Lower lobe of right lung (tissue), 2 donors: ENCODE measurements at regions not wholly inside any gene's neighbourhood (a gene's known extent, or its start where the extent isn't known, plus 50 kb on each side); places are given as distances from the start of the nearest gene placed in this dataset.

Experiments used
- ATAC-seq, 2 donors: fragments of 200-7000 bp; cut with Tn5 transposase; one replicate each; pipeline ENCODE4 v1.9.1; 2020 to 2022; ENCODE audit warnings: mild to moderate bottlenecking in 2 of 2, moderate library complexity in 2 of 2
- DNase-seq: peaks from one replicate; pipeline ENCODE4 v3.0.0-alpha.2; 2020
- H3K27ac ChIP-seq: fragments of 200-600 bp; one replicate; pipeline ENCODE4 v1.8.0; 2022
- H3K27me3 ChIP-seq: fragments of 200-600 bp; one replicate; pipeline ENCODE4 v1.8.0; 2022; ENCODE audit warnings: low read depth
- H3K36me3 ChIP-seq: fragments of 200-600 bp; one replicate; pipeline ENCODE4 v1.8.0; 2022; ENCODE audit warnings: mild to moderate bottlenecking
- H3K4me1 ChIP-seq: fragments of 200-600 bp; one replicate; pipeline ENCODE4 v1.8.0; 2022
- H3K4me3 ChIP-seq: fragments of 200-600 bp; one replicate; pipeline ENCODE4 v1.8.0; 2022; ENCODE audit warnings: mild to moderate bottlenecking
- H3K9me3 ChIP-seq: fragments of 200-600 bp; one replicate; pipeline ENCODE4 v1.8.0; 2022
- CTCF ChIP-seq: fragments of 200-600 bp; IDR thresholded peaks from one replicate; pipeline ENCODE4 v1.8.0; 2022; ENCODE audit warnings: antibody characterized with exemption, mild to moderate bottlenecking
- intact Hi-C: fragments of 100-400 bp; cut with DNase I; formaldehyde crosslinking; loops from one replicate; pipeline ENCODE4 v1.11.0; 2022
- donor health status: DM: no; HTN: yes; CAD: no; lungs with severe emphysema.

- DNase-seq, result no peak
- no peak for ATAC-seq
- Histone ChIP-seq H3K4me3 (no peak overlapping the region), H3K27ac (no peak overlapping the region), H3K4me1 (peaks cover 9% of the 10 kb centered on the region), H3K9me3 (no peaks in the 10 kb centered on the region), H3K27me3 (peaks cover 98% of the 10 kb centered on the region), H3K36me3 (no peaks in the 10 kb centered on the region)
- no peak for TF ChIP-seq CTCF
- intact Hi-C loops, result no loop called here
These were observed 79.3 kb upstream of the POLG start for GRCh38 chr15:89413877-89414276.

- intact Hi-C loops, result no loop called here
- Histone ChIP-seq H3K4me3 (no peak overlapping the region), H3K9me3 (no peaks in the 10 kb centered on the region), H3K27me3 (peaks cover 98% of the 10 kb centered on the region), H3K27ac (no peak overlapping the region), H3K4me1 (peaks cover 18% of the 10 kb centered on the region), H3K36me3 (no peaks in the 10 kb centered on the region)
- TF ChIP-seq CTCF, result no peak
- no peak for DNase-seq
- no peak for ATAC-seq
These were observed 78.3 kb upstream of the POLG start for GRCh38 chr15:89412905-89413411.

GRCh38 chr15:89410039-89410435, 75.4 kb upstream of the POLG start:
- Histone ChIP-seq H3K27me3 (peaks cover 98% of the 10 kb centered on the region), H3K4me1 (peaks cover 36% of the 10 kb centered on the region), H3K36me3 (no peaks in the 10 kb centered on the region), H3K9me3 (no peaks in the 10 kb centered on the region), H3K4me3 (no peak overlapping the region), H3K27ac (no peak overlapping the region)
- DNase-seq, result no peak
- TF ChIP-seq CTCF, result no peak
- intact Hi-C loops, result no loop called here
- ATAC-seq, result no peak

GRCh38 chr15:89409184-89410038, 74.8 kb upstream of the POLG start:
- Histone ChIP-seq H3K4me1 (peaks cover 36% of the 10 kb centered on the region), H3K27me3 (peaks cover 98% of the 10 kb centered on the region), H3K27ac (no peak overlapping the region), H3K9me3 (no peaks in the 10 kb centered on the region), H3K4me3 (peak overlapping the region; percentile 36), H3K36me3 (no peaks in the 10 kb centered on the region)
- DNase-seq, result no peak
- TF ChIP-seq CTCF, result no peak
- intact Hi-C loops, result no loop called here
- ATAC-seq, result no peak

GRCh38 chr15:89408372-89409183, 74.0 kb upstream of the POLG start:
- intact Hi-C loops, result no loop called here
- no peak for ATAC-seq
- no peaks in the 10 kb centered on the region for H3K36me3 ChIP-seq
- no peak overlapping the region for H3K27ac ChIP-seq
- H3K9me3 ChIP-seq, result no peaks in the 10 kb centered on the region
- no peak for DNase-seq
- H3K4me3 ChIP-seq, result peak overlapping the region; percentile 36
- H3K4me1 ChIP-seq, result peaks cover 36% of the 10 kb centered on the region
- H3K27me3 ChIP-seq, result peaks cover 98% of the 10 kb centered on the region
- TF ChIP-seq CTCF, result no peak
